ENCODE measurements at regions not wholly inside any gene's neighbourhood (a gene's known extent, or its start where the extent isn't known, plus 50 kb on each side); places are given as distances from the start of the nearest gene placed in this dataset.

- DNase-seq (ENCODE audit: extremely low read depth in 1 of 2, low read depth in 1 of 2) = no peak
Observed at GRCh38 chr5:147036691-147037245, 158.2 kb upstream of the PPP2R2B start.

DNA sequence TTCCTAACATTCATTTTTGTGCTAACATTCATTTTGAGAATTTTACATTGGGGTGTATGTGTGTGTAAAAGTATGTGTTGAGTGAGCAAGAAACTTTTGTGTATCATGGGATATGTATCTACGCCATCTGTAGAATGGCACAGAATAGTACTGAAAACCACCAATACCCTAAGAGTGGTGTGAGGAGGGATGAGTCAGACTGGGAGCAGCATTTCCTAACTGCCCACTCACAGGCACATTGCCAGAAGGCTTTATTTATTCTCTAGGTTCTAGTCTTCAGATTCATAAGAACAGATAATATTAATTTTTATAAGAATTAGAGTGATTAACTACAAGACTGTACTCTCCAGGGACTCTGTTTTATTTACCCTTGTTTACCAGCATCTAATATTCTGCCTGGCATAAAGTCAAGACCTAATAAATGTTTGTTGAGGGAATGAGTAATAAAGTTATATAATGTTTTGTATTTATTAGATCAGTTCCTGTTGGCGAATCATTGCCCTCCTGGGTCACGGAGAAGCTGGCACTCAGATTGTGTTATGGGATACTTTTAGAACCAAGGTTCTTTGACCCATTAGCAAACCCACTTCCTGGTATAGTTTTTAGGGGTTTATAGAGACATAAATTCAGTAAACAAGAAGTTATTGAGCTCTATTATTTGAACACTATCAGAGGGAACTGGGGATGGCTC lies 159.1 kb upstream of the PPP2R2B start:
- DNase-seq (ENCODE audit: extremely low read depth in 1 of 2, low read depth in 1 of 2) = no peak

GRCh38 chr5:147040856-147041255 lies 162.3 kb upstream of the PPP2R2B start:
- no peak for DNase-seq (ENCODE audit: extremely low read depth in 1 of 2, low read depth in 1 of 2)

DNA sequence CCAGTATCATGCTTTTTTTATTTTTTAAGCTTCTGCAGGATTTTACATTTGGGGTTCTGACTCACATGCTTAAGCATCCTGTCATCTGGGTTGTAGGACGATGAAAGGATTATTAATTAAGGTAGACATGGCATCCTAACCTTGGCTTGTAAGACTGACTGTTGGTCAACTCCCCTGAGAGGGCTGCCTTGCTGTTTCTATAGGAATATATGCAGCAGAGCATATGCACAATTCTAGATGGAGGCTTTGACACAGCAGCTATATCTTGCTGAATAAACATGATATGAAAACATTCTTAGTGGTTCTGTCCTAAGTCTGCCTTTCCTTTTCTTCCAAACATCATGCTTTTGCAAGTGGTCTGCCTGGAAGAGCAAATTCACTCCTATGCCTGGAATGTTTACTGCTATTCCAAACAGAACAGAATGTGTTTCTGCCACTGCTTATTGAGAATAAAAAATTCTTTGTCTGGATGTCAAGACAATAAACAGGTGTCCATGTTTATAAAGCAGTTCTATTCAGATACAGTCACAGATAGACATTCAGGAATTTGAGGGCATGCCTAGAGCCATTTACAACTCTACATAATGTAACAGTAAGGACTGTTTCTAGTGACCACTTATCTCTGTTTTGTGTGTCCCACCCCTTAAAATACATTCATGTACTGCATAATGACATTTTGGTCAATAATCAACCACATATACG lies 166.2 kb upstream of the PPP2R2B start:
- no peak for DNase-seq (ENCODE audit: extremely low read depth in 1 of 2, low read depth in 1 of 2)

- DNase-seq (ENCODE audit: extremely low read depth in 1 of 2, low read depth in 1 of 2) = no peak
Observed at GRCh38 chr5:147045290-147045689, 166.7 kb upstream of the PPP2R2B start.

DNA sequence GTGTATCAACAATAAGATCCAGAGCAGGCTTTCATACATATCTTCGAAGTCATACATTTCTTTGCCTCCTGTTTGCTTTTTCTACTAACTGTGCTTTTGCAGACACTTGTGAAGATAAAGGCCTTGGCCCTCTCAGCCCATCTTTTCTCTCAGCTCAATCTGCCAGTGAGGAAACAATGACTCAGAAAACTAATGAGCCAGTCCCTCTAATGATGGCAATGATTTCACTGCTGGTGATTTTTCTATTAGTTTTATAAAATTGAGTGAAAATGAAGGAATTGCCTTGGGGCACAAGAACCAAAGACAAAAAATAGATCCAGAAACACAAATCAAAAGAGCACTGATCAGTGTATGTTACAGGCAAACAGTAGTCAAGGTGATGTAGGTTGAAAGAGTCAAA lies 167.7 kb upstream of the PPP2R2B start:
- DNase-seq (ENCODE audit: extremely low read depth in 1 of 2, low read depth in 1 of 2) = no peak

- no peak for DNase-seq (ENCODE audit: extremely low read depth in 1 of 2, low read depth in 1 of 2)
Observed at GRCh38 chr5:147046894-147047293, 168.3 kb upstream of the PPP2R2B start.

- no peak for DNase-seq (ENCODE audit: extremely low read depth in 1 of 2, low read depth in 1 of 2)
Observed at GRCh38 chr5:147049764-147050163, 171.2 kb upstream of the PPP2R2B start.

GRCh38 chr5:147050172-147050571 lies 171.6 kb upstream of the PPP2R2B start:
- no peak for DNase-seq (ENCODE audit: extremely low read depth in 1 of 2, low read depth in 1 of 2)

DNA sequence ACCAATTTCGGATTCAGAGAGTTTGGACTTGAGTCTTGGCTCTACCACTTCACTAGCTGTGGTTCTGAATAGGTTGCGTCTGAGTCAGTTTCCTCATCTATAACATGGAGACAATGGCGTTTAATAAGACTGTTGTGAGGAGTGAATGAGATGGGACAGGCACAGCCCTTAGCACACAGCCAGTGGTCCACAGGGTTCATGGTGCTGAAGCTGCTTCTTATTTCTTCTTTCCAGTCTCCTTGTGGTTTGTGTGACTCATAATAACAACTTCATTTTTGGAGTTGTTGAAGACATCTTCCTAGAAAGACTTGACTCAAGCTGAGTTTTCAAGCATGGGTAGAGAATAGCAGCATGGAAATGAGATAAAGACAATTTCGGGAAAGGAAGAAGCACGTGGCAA lies 172.6 kb upstream of the PPP2R2B start:
- DNase-seq (ENCODE audit: extremely low read depth in 1 of 2, low read depth in 1 of 2) = no peak

GRCh38 chr5:147052519-147052918 lies 174.0 kb upstream of the PPP2R2B start:
- DNase-seq (ENCODE audit: extremely low read depth in 1 of 2, low read depth in 1 of 2) = no peak

- no peak for DNase-seq (ENCODE audit: extremely low read depth in 1 of 2, low read depth in 1 of 2)
Observed at GRCh38 chr5:147055089-147055826, 176.7 kb upstream of the PPP2R2B start.

- no peak for DNase-seq (ENCODE audit: extremely low read depth in 1 of 2, low read depth in 1 of 2)
Observed at GRCh38 chr5:147055850-147056566, 177.5 kb upstream of the PPP2R2B start.

GRCh38 chr5:147057051-147057450 lies 177.8 kb upstream of the STK32A start:
- no peak for DNase-seq (ENCODE audit: extremely low read depth in 1 of 2, low read depth in 1 of 2)

GRCh38 chr5:147061431-147061830 lies 173.4 kb upstream of the STK32A start:
- DNase-seq (ENCODE audit: extremely low read depth in 1 of 2, low read depth in 1 of 2) = no peak

DNA sequence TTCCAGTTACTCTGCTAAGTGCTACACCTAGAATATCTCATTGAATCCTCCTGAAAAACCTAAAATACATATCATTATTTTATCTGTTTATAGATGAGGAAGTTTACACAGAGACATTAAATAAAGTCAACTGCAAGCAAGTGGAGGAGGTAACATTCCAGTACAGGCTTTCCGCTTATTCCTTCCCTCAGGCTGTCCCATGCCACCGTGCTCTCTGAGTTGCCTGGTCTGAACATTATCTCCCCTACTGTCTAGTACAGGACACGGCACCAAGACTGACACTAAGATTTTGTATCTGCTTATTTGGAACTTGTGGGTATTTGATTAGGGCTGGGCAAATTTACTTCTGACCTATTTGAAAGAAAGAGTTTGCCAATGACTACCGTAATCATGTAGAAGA lies 172.4 kb upstream of the STK32A start:
- DNase-seq (ENCODE audit: extremely low read depth in 1 of 2, low read depth in 1 of 2) = no peak

- DNase-seq (ENCODE audit: extremely low read depth in 1 of 2, low read depth in 1 of 2) = no peak
Observed at GRCh38 chr5:147063943-147064342, 170.9 kb upstream of the STK32A start.

DNA sequence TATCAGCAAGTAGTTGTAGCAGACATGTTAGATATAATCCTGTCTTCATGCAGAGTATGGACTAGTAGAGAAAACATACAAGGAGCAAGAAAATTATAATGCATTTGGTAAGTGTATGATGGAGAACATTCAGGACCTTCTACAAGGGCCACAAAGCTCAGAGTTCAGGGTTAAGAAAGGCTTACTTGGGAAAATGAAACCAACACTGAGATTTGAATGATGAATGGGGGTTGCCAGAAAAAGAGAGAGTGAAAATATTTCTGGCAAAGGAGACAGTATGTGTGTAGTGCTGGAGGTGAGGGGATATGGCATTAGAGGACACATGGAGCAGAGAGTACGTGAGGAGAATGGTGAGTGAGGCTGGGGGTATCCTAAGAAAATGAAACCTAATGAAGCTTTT lies 169.8 kb upstream of the STK32A start:
- no peak for DNase-seq (ENCODE audit: extremely low read depth in 1 of 2, low read depth in 1 of 2)

DNA sequence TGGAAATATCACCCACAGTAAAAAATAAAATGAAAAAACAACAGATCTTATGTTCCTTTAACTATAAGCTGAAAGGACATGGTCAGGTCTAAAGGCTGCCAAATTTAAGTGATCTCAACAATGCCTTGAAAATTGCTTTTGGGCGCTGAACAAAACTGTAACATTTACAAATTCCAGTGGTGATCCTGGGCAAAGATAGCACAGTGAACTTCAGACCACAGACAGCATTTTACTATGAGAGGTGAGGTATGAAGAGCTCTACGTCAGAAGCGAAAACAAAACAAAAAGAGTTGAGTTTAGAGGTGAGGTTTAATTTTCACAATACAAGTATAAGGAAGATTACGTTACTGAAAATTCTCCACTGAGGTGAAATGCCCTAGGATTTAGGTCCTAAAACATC lies 165.8 kb upstream of the STK32A start:
- no peak for DNase-seq (ENCODE audit: extremely low read depth in 1 of 2, low read depth in 1 of 2)

DNA sequence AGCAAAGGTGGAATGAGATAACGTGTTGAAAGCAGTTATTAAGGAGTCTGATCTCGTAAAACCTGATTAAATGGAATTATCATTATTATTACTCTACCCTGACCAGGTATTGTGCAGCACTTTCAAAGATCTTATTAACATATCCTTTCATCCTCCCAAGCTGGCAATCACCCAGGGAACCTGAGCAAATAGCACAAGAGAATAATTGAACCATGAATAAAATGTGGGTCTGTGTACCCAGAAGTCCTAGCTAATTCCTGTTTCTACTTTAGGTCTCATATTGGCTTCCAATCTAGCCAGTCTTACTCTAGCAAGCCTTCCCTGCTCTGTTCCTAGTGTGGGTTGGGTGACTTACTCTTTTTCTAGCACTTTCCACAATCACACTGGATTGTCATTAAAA lies 162.2 kb upstream of the STK32A start:
- DNase-seq (ENCODE audit: extremely low read depth in 1 of 2, low read depth in 1 of 2) = no peak

DNA sequence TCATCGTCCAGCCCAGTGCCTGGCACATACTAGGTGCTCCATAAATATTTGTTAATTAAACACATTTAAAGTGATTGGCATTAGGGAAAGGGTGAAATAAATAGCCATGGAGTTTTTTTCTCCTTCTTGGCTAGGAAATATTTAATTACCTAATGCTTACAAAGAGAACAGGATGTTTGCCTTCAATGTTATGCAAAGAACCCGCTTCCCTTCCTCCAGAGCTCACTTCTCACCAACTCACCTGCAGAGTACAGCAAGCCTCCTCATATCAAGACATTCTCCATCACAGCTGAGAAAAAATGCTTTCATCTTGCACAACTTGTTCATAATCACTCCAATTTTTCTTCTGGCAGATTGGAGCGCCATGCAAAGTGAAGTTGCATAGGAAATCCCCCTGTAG lies 161.7 kb upstream of the STK32A start:
- no peak for DNase-seq (ENCODE audit: extremely low read depth in 1 of 2, low read depth in 1 of 2)

All from activated CD8-positive, alpha-beta memory T cell treated with anti-CD3 and anti-CD28 coated beads for 1 hour (primary cell).